ENCODE measurements at regions not wholly inside any gene's neighbourhood (a gene's known extent, or its start where the extent isn't known, plus 50 kb on each side); places are given as distances from the start of the nearest gene placed in this dataset.

DNA sequence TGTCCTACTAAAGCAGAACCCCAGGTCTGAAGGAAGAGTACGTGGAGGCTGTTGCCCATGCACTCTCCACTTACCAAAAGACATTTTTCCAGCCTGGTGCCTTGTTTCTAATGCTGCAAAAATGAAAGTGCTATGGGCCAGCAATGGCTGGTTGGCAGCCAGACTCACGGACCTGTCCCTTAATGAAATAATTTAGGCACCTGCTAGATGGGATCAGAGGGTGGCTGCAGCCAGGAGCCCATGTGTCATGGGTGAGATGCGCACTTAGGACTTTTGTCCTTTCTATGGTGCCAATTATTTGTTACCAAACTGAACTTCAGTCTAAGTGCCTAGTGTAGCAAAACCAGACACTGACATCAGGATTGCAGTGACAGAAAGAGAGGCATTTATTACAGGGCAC is 276.3 kb downstream of the YTHDC2 start:
- H3K4me1 Mint-ChIP-seq (ENCODE audit: unreplicated experiment): peaks cover 5% of the 10 kb centered on the region
- no peak overlapping the region for H3K4me3 Mint-ChIP-seq
- no peak overlapping the region for H3K27ac Mint-ChIP-seq
- no peak for DNase-seq (ENCODE audit: extremely low spot score, unreplicated experiment)
- TF ChIP-seq, protein P1, sequence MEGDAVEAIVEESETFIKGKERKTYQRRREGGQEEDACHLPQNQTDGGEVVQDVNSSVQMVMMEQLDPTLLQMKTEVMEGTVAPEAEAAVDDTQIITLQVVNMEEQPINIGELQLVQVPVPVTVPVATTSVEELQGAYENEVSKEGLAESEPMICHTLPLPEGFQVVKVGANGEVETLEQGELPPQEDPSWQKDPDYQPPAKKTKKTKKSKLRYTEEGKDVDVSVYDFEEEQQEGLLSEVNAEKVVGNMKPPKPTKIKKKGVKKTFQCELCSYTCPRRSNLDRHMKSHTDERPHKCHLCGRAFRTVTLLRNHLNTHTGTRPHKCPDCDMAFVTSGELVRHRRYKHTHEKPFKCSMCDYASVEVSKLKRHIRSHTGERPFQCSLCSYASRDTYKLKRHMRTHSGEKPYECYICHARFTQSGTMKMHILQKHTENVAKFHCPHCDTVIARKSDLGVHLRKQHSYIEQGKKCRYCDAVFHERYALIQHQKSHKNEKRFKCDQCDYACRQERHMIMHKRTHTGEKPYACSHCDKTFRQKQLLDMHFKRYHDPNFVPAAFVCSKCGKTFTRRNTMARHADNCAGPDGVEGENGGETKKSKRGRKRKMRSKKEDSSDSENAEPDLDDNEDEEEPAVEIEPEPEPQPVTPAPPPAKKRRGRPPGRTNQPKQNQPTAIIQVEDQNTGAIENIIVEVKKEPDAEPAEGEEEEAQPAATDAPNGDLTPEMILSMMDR (conservative IDR thresholded peaks at IDR 0.05): no peak
- no peaks in the 10 kb centered on the region for H3K27me3 Mint-ChIP-seq
- H3K9me3 Mint-ChIP-seq: no peaks in the 10 kb centered on the region
- no peaks in the 10 kb centered on the region for H3K36me3 Mint-ChIP-seq

DNA sequence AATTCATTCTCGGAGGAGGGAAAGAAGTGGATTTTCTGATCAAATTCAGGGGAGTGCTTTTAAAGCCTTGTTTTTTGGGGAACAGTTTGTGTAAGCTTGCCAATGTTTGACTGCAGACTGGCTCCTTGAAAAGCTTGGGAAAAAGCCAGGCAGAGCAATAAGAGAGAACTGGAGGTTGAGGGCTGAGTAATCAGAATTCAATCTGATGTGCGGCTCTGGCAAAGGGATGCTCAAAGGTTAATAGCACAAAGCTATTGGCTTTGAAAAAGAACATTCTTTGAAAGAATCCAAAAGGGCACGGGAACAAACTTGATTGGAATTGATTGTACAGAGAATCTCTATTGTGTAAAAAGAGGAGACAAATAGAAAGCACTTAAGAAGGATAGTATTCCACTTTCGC is 279.3 kb downstream of the YTHDC2 start:
- H3K4me1 Mint-ChIP-seq (ENCODE audit: unreplicated experiment): peaks cover 5% of the 10 kb centered on the region
- H3K36me3 Mint-ChIP-seq: no peaks in the 10 kb centered on the region

DNA sequence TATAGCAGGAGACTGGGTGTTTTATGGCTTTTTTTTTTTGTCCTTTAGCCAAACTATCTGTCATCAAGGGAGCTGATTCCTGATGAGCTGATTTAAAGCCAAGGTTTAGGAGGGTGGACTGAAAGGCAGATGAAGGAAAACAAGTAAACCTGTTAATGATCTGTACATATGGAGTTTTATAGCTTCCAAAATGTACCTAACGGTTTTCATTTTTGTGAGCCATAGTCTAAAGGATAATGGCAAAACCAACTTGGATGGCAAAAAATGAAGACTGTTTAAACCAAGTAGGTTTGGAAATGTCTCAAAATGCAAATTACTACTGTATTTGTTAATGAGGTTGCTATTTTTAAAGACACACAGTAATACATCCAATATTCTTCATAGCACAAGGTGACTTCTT is 281.5 kb downstream of the YTHDC2 start:
- H3K9me3 Mint-ChIP-seq: no peaks in the 10 kb centered on the region
- TF ChIP-seq, protein P1 (conservative IDR thresholded peaks at IDR 0.05): no peak

More for the DNA sequence above, 279.3 kb downstream of the YTHDC2 start:
- no peak overlapping the region for H3K27ac Mint-ChIP-seq
- TF ChIP-seq, protein P1 (conservative IDR thresholded peaks at IDR 0.05): no peak
- no peaks in the 10 kb centered on the region for H3K27me3 Mint-ChIP-seq
- H3K9me3 Mint-ChIP-seq: no peaks in the 10 kb centered on the region
- no peak overlapping the region for H3K4me3 Mint-ChIP-seq
- no peak for DNase-seq (ENCODE audit: extremely low spot score, unreplicated experiment)

DNA sequence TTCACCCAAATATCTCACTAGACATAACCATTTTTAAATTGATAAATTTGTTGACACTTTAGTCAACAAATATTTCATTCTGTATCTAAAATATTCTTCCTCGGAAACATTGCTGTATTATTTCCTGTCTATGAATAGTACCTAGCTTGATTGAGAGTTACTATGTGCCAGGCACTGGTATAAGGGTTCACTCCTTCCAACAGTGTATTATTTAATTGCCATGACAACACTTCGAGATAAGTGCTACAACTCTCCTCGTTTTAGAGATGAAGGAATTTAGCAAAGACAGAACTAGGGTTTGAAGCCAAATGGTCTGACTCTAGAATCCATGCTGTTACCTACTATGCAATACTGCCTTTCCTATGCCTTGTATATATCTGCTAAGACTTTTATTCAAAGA is 287.2 kb downstream of the YTHDC2 start:
- no peak overlapping the region for H3K27ac Mint-ChIP-seq
- no peaks in the 10 kb centered on the region for H3K36me3 Mint-ChIP-seq
- H3K9me3 Mint-ChIP-seq: no peaks in the 10 kb centered on the region
- H3K4me1 Mint-ChIP-seq (ENCODE audit: unreplicated experiment): no peaks in the 10 kb centered on the region
- H3K4me3 Mint-ChIP-seq: no peak overlapping the region
- no peaks in the 10 kb centered on the region for H3K27me3 Mint-ChIP-seq
- no peak for DNase-seq (ENCODE audit: extremely low spot score, unreplicated experiment)
- TF ChIP-seq, protein P1 (conservative IDR thresholded peaks at IDR 0.05): no peak

More for the DNA sequence above, 281.5 kb downstream of the YTHDC2 start:
- no peaks in the 10 kb centered on the region for H3K4me1 Mint-ChIP-seq (ENCODE audit: unreplicated experiment)
- no peak overlapping the region for H3K4me3 Mint-ChIP-seq
- no peaks in the 10 kb centered on the region for H3K27me3 Mint-ChIP-seq
- no peaks in the 10 kb centered on the region for H3K36me3 Mint-ChIP-seq
- no peak for DNase-seq (ENCODE audit: extremely low spot score, unreplicated experiment)
- H3K27ac Mint-ChIP-seq: no peak overlapping the region

DNA sequence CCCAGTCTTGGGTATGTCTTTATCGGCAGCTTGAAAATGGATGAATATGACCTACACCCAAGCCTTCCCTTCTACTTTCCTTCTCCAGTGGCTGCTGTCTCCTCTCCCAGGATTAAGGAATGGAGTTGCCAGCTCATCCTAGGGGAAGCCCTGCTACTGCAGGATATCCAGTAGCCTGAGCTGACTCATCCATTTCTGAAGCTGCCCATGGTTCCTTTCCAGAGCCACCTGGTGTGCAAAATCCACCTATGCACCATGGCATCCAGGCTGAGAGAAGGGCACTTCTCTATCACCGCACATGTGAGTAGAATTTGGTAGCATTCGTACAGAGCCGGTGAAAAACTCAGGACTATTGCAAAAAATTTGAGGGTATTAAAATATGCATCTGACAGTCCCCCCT is 290.8 kb downstream of the YTHDC2 start:
- no peak overlapping the region for H3K4me3 Mint-ChIP-seq
- no peaks in the 10 kb centered on the region for H3K27me3 Mint-ChIP-seq
- H3K9me3 Mint-ChIP-seq: no peaks in the 10 kb centered on the region
- H3K27ac Mint-ChIP-seq: no peak overlapping the region
- H3K4me1 Mint-ChIP-seq (ENCODE audit: unreplicated experiment): peaks cover 18% of the 10 kb centered on the region
- H3K36me3 Mint-ChIP-seq: no peaks in the 10 kb centered on the region
- TF ChIP-seq, protein P1 (conservative IDR thresholded peaks at IDR 0.05): no peak
- DNase-seq (ENCODE audit: extremely low spot score, unreplicated experiment): no peak

DNA sequence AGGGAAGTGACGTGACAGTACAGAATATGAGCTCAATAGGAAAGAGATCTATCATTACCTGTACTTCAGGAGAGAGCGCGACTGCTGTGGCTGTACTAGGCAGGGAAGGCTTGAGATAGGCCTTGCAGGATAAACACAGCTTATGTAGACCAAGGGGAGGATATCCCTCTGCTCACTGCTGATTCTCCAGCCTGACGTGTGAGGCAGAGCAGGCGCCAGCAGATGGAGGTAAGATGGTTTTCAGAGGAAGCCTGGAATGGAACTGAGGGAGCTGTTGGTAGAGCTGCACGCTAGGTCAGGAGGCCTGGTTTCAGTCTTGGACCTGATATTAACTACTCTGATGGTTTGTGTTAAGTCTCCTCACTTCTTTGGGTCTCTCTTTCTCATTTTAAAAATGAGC is 291.4 kb downstream of the YTHDC2 start:
- DNase-seq (ENCODE audit: extremely low spot score, unreplicated experiment): no peak
- no peaks in the 10 kb centered on the region for H3K27me3 Mint-ChIP-seq
- H3K27ac Mint-ChIP-seq: no peak overlapping the region
- no peaks in the 10 kb centered on the region for H3K36me3 Mint-ChIP-seq
- H3K4me1 Mint-ChIP-seq (ENCODE audit: unreplicated experiment): peaks cover 18% of the 10 kb centered on the region
- TF ChIP-seq, protein P1 (conservative IDR thresholded peaks at IDR 0.05): no peak
- H3K4me3 Mint-ChIP-seq: no peak overlapping the region
- no peaks in the 10 kb centered on the region for H3K9me3 Mint-ChIP-seq
